IMR-90 (cell line): ENCODE measurements at regions not wholly inside any gene's neighbourhood (a gene's known extent, or its start where the extent isn't known, plus 50 kb on each side); places are given as distances from the start of the nearest gene placed in this dataset.

Source experiments
- ATAC-seq: fragments of 200-7000 bp; cut with Tn5 transposase; 2 replicates; pipeline ENCODE4 v1.9.1; 2020; ENCODE audit warnings: low read depth, mild to moderate bottlenecking, moderate library complexity
- BruUV-seq: library from RNA; stranded (reverse); fragments of 400-500 nt; replicated peaks from 2 replicates; lab custom pipeline; 2021; lab: Mats Ljungman, UMichigan
- CTCF ChIA-PET: fragments of 300-600 bp; formaldehyde crosslinking; extraction: SDS; loops from one replicate; lab custom pipeline; 2021; ENCODE audit warnings: antibody characterized with exemption; lab: Yijun Ruan, JAX
- POLR2A ChIA-PET: fragments of 300-600 bp; sonication (Branson Sonifier 250); formaldehyde crosslinking; loops from one replicate; lab custom pipeline; 2022; ENCODE audit warnings: antibody characterized with exemption; ENCODE audit not compliant: unreplicated experiment; lab: Charles Lee
- DNase-seq: peaks from one replicate; pipeline ENCODE4 v3.0.0; 2013
- H2AFZ ChIP-seq: replicated peaks from 2 replicates; pipeline ENCODE3; 2013; ENCODE audit warnings: low read length, mild to moderate bottlenecking; ENCODE audit not compliant: poor library complexity
- H2AK5ac ChIP-seq: 2 replicates; pipeline ENCODE4 v1.6.1; 2013; ENCODE audit warnings: low read depth, low read length, inconsistent platforms
- H2AK9ac ChIP-seq: replicated peaks from 2 replicates; pipeline ENCODE3; 2013; ENCODE audit warnings: mild to moderate bottlenecking, low read depth, low read length, moderate library complexity; ENCODE audit not compliant: poor library complexity
- H2BK120ac ChIP-seq: 2 replicates; pipeline ENCODE4 v1.6.1; 2013; ENCODE audit warnings: low read depth, low read length, inconsistent platforms
- H2BK15ac ChIP-seq: 3 replicates; pipeline ENCODE4 v1.6.1; 2013; ENCODE audit warnings: low read depth, low read length, inconsistent platforms
- H2BK20ac ChIP-seq: 2 replicates; pipeline ENCODE4 v1.6.1; 2013; ENCODE audit warnings: low read depth, mild to moderate bottlenecking, inconsistent platforms, low read length, moderate library complexity
- H2BK5ac ChIP-seq: 2 replicates; pipeline ENCODE4 v1.6.1; 2013; ENCODE audit warnings: mild to moderate bottlenecking, low read depth, low read length, inconsistent platforms; ENCODE audit not compliant: poor library complexity, severe bottlenecking
- H3K14ac ChIP-seq: replicated peaks from 2 replicates; pipeline ENCODE4 v1.6.1; 2013; ENCODE audit warnings: low read depth, low read length, inconsistent platforms
- H3K18ac ChIP-seq: 2 replicates; pipeline ENCODE4 v1.6.1; 2013; ENCODE audit warnings: low read depth, low read length, control low read depth
- H3K23ac ChIP-seq: 2 replicates; pipeline ENCODE4 v1.6.1; 2013; ENCODE audit warnings: low read depth, low read length, inconsistent platforms
- H3K27ac ChIP-seq: 2 replicates; pipeline ENCODE4 v1.5.1; 2013; ENCODE audit warnings: mild to moderate bottlenecking, control low read depth, low read length; ENCODE audit not compliant: insufficient read depth
- H3K27me3 ChIP-seq: 2 replicates; pipeline ENCODE4 v1.6.1; 2013; ENCODE audit warnings: low read length; ENCODE audit not compliant: control insufficient read depth, insufficient read depth
- H3K36me3 ChIP-seq: 2 replicates; pipeline ENCODE4 v1.6.1; 2013; ENCODE audit warnings: low read length, mixed read lengths; ENCODE audit not compliant: control insufficient read depth, insufficient read depth
- H3K4ac ChIP-seq: 2 replicates; pipeline ENCODE4 v1.6.1; 2013; ENCODE audit warnings: low read depth, low read length, inconsistent platforms
- H3K4me1 ChIP-seq: 2 replicates; pipeline ENCODE4 v1.6.1; 2013; ENCODE audit warnings: low read length, mixed read lengths; ENCODE audit not compliant: control insufficient read depth, insufficient read depth
- H3K4me2 ChIP-seq: 2 replicates; pipeline ENCODE4 v1.6.1; 2013; ENCODE audit warnings: low read depth, mild to moderate bottlenecking, control low read depth, low read length, moderate library complexity
- H3K4me3 ChIP-seq: 2 replicates; pipeline ENCODE4 v1.5.1; 2013; ENCODE audit warnings: low read depth, mild to moderate bottlenecking, control low read depth, low read length, moderate library complexity; ENCODE audit not compliant: insufficient read depth
- H3K56ac ChIP-seq: 2 replicates; pipeline ENCODE4 v1.6.1; 2013; ENCODE audit warnings: low read length, inconsistent platforms; ENCODE audit not compliant: insufficient read depth; ENCODE audit errors: extremely low read depth
- H3K79me1 ChIP-seq, 2 experiments: 2 replicates each; pipeline ENCODE4 v1.6.1; 2013; ENCODE audit warnings: low read length in 2 of 2, inconsistent platforms in 1 of 2, low read depth in 1 of 2
- H3K9ac ChIP-seq: 2 replicates; pipeline ENCODE4 v1.6.1; 2013; ENCODE audit warnings: low read depth, low read length, control low read depth
- H3K9me1 ChIP-seq: 2 replicates; pipeline ENCODE4 v1.6.1; 2013; ENCODE audit warnings: low read length, inconsistent platforms; ENCODE audit not compliant: insufficient read depth
- H3K9me3 ChIP-seq: 2 replicates; pipeline ENCODE4 v1.6.1; 2013; ENCODE audit warnings: low read length; ENCODE audit not compliant: control insufficient read depth, insufficient read depth
- H4K20me1 ChIP-seq: 2 replicates; pipeline ENCODE4 v1.6.1; 2013; ENCODE audit warnings: low read length, inconsistent platforms; ENCODE audit not compliant: insufficient read depth
- H4K5ac ChIP-seq: 2 replicates; pipeline ENCODE4 v1.6.1; 2013; ENCODE audit warnings: mild to moderate bottlenecking, low read depth, low read length, control low read depth
- H4K8ac ChIP-seq, 2 experiments: 2 replicates each; pipeline ENCODE4 v1.6.1; 2013; ENCODE audit warnings: low read depth in 2 of 2, low read length in 2 of 2, control low read depth in 1 of 2, inconsistent platforms in 1 of 2
- H4K91ac ChIP-seq: 2 replicates; pipeline ENCODE4 v1.6.1; 2013; ENCODE audit warnings: low read depth, low read length, inconsistent platforms; ENCODE audit not compliant: insufficient read depth
- BHLHE40 ChIP-seq: fragments of 150-350 bp; IDR thresholded peaks from 2 replicates; pipeline ENCODE4 v1.6.1; 2016; ENCODE audit warnings: mild to moderate bottlenecking, low read depth, low read length
- CEBPB ChIP-seq: IDR thresholded peaks from 2 replicates; pipeline ENCODE4 v1.6.1; 2012; ENCODE audit warnings: low read depth, low read length, improper control_type of control experiment
- CHD1 ChIP-seq: IDR thresholded peaks from 2 replicates; pipeline ENCODE4 v1.6.1; 2012; ENCODE audit warnings: low read depth, low read length, improper control_type of control experiment
- CTCF ChIP-seq: conservative IDR thresholded peaks from 2 replicates; pipeline ENCODE4 v1.5.1; 2012; ENCODE audit warnings: mild to moderate bottlenecking, low read depth, low read length, improper control_type of control experiment
- FOS ChIP-seq: fragments of 150-350 bp; IDR thresholded peaks from 2 replicates; pipeline ENCODE4 v1.6.1; 2016; ENCODE audit warnings: low read depth, low read length
- MAFK ChIP-seq: IDR thresholded peaks from 2 replicates; pipeline ENCODE4 v1.6.1; 2012; ENCODE audit warnings: low read depth, low read length, improper control_type of control experiment
- MAZ ChIP-seq: IDR thresholded peaks from 2 replicates; pipeline ENCODE4 v1.6.1; 2012; ENCODE audit warnings: low read depth, mild to moderate bottlenecking, low read length, improper control_type of control experiment, moderate library complexity, borderline replicate concordance
- MXI1 ChIP-seq: IDR thresholded peaks from 2 replicates; pipeline ENCODE4 v1.6.1; 2012; ENCODE audit warnings: low read depth, mild to moderate bottlenecking, low read length, moderate library complexity, borderline replicate concordance
- NFE2L2 ChIP-seq: fragments of 150-350 bp; IDR thresholded peaks from 2 replicates; pipeline ENCODE4 v1.6.1; 2016; ENCODE audit warnings: low read depth, mild to moderate bottlenecking, low read length
- POLR2A ChIP-seq: IDR thresholded peaks from 2 replicates; pipeline ENCODE4 v1.6.1; 2012; ENCODE audit warnings: mild to moderate bottlenecking, low read depth, low read length
- RAD21 ChIP-seq: IDR thresholded peaks from 2 replicates; pipeline ENCODE4 v1.6.1; 2012; ENCODE audit warnings: low read length, improper control_type of control experiment
- RCOR1 ChIP-seq: IDR thresholded peaks from 2 replicates; pipeline ENCODE4 v1.6.1; 2012; ENCODE audit warnings: mild to moderate bottlenecking, low read length, improper control_type of control experiment; ENCODE audit not compliant: insufficient replicate concordance
- RFX5 ChIP-seq: IDR thresholded peaks from 2 replicates; pipeline ENCODE4 v1.8.0; 2012; ENCODE audit warnings: low read depth, mild to moderate bottlenecking, low read length, moderate library complexity
- SMC3 ChIP-seq: fragments of 150-350 bp; IDR thresholded peaks from 2 replicates; pipeline ENCODE4 v1.6.1; 2016; ENCODE audit warnings: low read depth, mild to moderate bottlenecking, antibody characterized with exemption, low read length, moderate library complexity
- USF2 ChIP-seq: fragments of 150-350 bp; IDR thresholded peaks from 2 replicates; pipeline ENCODE4 v1.6.1; 2017; ENCODE audit warnings: mild to moderate bottlenecking, antibody characterized with exemption, low read length, low read depth
- WGBS, 2 experiments: methylation state at CpG; one replicate each; pipeline versions ENCODE4 v1.1.5 to v1.1.7; 2013; ENCODE audit warnings: missing lambda C conversion rate in 2 of 2; ENCODE audit not compliant: insufficient read length in 1 of 2; ENCODE audit errors: extremely low coverage in 2 of 2; 5-methylcytosine and 5-hydroxymethylcytosine counted together
- dilution Hi-C: fragments of 300-500 bp; cut with HindIII; formaldehyde crosslinking; loops from one replicate; pipeline ENCODE4 v1.14.3; 2018; ENCODE audit warnings: low sequenced_read_pairs; ENCODE audit not compliant: unreplicated experiment
- in situ Hi-C: fragments of 300-500 bp; cut with MboI; formaldehyde crosslinking; loops from 3 replicates; pipeline ENCODE4 v1.14.3; 2019; ENCODE audit warnings: low sequenced_read_pairs, inconsistent platforms, mixed read lengths
- intact Hi-C: fragments of 100-400 bp; cut with micrococcal nuclease; formaldehyde crosslinking; loops from 2 replicates; pipeline ENCODE4 v1.10.0; 2022
- TF ChIP-seq, protein P1 (sequence below): fragments of 150-350 bp; IDR thresholded peaks from 2 replicates; pipeline ENCODE4 v1.6.1; 2016; ENCODE audit warnings: low read depth, mild to moderate bottlenecking, low read length, moderate library complexity, borderline replicate concordance

DNA sequence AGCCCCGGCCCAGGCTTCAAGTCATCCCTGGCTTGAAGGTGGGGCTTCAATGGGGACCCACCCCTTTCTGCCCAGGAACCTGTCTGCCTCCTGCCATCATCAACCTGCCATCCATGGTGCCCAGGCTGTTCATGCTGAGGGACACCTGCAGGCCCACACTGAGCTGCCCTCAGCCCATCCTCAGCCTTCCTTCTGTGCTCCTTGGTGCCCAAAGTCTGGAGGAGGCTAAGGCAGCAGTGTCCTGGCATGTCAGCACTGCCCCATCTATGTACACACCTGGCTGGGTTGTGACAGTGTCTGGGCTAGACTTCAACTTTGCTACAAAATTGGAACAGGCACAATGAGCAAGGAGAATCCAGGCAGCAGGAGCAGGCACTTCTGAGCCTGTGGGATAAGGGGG lies 745.3 kb upstream of the EPHA6 start:
- H2AFZ ChIP-seq, result no peak overlapping the region
- no peaks in the 10 kb centered on the region for H3K79me1 ChIP-seq
- H4K5ac ChIP-seq, result no peak overlapping the region
- no peak overlapping the region for H2AK5ac ChIP-seq
- BruUV-seq, result no TSS peak
- no peak overlapping the region for H3K9ac ChIP-seq
- H2BK5ac ChIP-seq, result no peak overlapping the region
- POLR2A ChIA-PET, result no interaction called here
- H2BK15ac ChIP-seq, result no peak overlapping the region
- no peak overlapping the region for H3K4me2 ChIP-seq
- H3K9me3 ChIP-seq, result peaks cover 10% of the 10 kb centered on the region
- no peak overlapping the region for H4K8ac ChIP-seq
- 40% methylated on average over 1 of the region's 1 CpG; no CpG with 5 or more reads in 1 of the 2 experiments for WGBS, 2 experiments
- DNase-seq, result no peak
- ATAC-seq, result no peak
- no peak overlapping the region for H3K18ac ChIP-seq
- H3K23ac ChIP-seq, result no peak overlapping the region
- no peak overlapping the region for H3K56ac ChIP-seq
- no peak overlapping the region for H3K4me3 ChIP-seq
- no peaks in the 10 kb centered on the region for H3K9me1 ChIP-seq
- H4K91ac ChIP-seq, result no peak overlapping the region
- no peak overlapping the region for H3K14ac ChIP-seq
- H3K4me1 ChIP-seq, result no peaks in the 10 kb centered on the region
- dilution Hi-C loops (no loop called here), in situ Hi-C loops (no loop called here), intact Hi-C loops (no loop called here)
- TF ChIP-seq CTCF, result no peak
- TF ChIP-seq RCOR1, result no peak
- TF ChIP-seq BHLHE40, result no peak
- no peak for TF ChIP-seq CHD1
- TF ChIP-seq, protein P1, sequence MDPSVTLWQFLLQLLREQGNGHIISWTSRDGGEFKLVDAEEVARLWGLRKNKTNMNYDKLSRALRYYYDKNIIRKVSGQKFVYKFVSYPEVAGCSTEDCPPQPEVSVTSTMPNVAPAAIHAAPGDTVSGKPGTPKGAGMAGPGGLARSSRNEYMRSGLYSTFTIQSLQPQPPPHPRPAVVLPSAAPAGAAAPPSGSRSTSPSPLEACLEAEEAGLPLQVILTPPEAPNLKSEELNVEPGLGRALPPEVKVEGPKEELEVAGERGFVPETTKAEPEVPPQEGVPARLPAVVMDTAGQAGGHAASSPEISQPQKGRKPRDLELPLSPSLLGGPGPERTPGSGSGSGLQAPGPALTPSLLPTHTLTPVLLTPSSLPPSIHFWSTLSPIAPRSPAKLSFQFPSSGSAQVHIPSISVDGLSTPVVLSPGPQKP, result no peak
- no peak for TF ChIP-seq POLR2A
- TF ChIP-seq FOS, result no peak
- no peak for TF ChIP-seq RFX5
- TF ChIP-seq USF2, result no peak
- TF ChIP-seq NFE2L2, result no peak
- no peak for TF ChIP-seq MAFK
- no peak for TF ChIP-seq RAD21
- TF ChIP-seq CEBPB, result no peak
- no peak for TF ChIP-seq MXI1
- TF ChIP-seq SMC3, result no peak
- TF ChIP-seq MAZ, result no peak
- H3K27ac ChIP-seq, result no peak overlapping the region
- no peaks in the 10 kb centered on the region for H3K27me3 ChIP-seq
- H2AK9ac ChIP-seq, result no peak overlapping the region
- H3K4ac ChIP-seq, result no peak overlapping the region
- no peaks in the 10 kb centered on the region for H4K20me1 ChIP-seq
- H2BK20ac ChIP-seq, result no peak overlapping the region
- H2BK120ac ChIP-seq, result no peak overlapping the region
- CTCF ChIA-PET, result no interaction called here
- no peaks in the 10 kb centered on the region for H3K36me3 ChIP-seq
